Mucosa of descending colon (tissue), 3 donors: ENCODE measurements at regions not wholly inside any gene's neighbourhood (a gene's known extent, or its start where the extent isn't known, plus 50 kb on each side); places are given as distances from the start of the nearest gene placed in this dataset.

ENCODE experiments used
- ATAC-seq: fragments of 200-7000 bp; cut with Tn5 transposase; one replicate; pipeline ENCODE4 v1.9.1; 2020; ENCODE audit warnings: mild to moderate bottlenecking, moderate library complexity
- DNase-seq, 3 donors: peaks; one replicate each; pipeline ENCODE4 v3.0.0-alpha.2; 2020
- H3K36me3 ChIP-seq: fragments of 200-600 bp; one replicate; pipeline ENCODE4 v1.8.0; 2021; ENCODE audit warnings: low read depth, mild to moderate bottlenecking
- H3K4me1 ChIP-seq: fragments of 200-600 bp; one replicate; pipeline ENCODE4 v1.8.0; 2021; ENCODE audit warnings: low read depth, mild to moderate bottlenecking
- H3K4me3 ChIP-seq: fragments of 200-600 bp; one replicate; pipeline ENCODE4 v1.8.0; 2021; ENCODE audit warnings: mild to moderate bottlenecking
- H3K9me3 ChIP-seq: fragments of 200-600 bp; one replicate; pipeline ENCODE4 v1.8.0; 2021; ENCODE audit warnings: mild to moderate bottlenecking
- CTCF ChIP-seq: fragments of 200-600 bp; IDR thresholded peaks from one replicate; pipeline ENCODE4 v1.8.0; 2022; ENCODE audit warnings: antibody characterized with exemption, mild to moderate bottlenecking
- intact Hi-C, 2 donors: fragments of 100-400 bp; cut with DNase I in 1 of 2; cut with micrococcal nuclease in 1 of 2; formaldehyde crosslinking; loops; one replicate each; pipeline versions ENCODE4 v1.11.0 to v1.11.1; 2022; cut with DNase I, micrococcal nuclease
- donor health status: DM: no; HTN: no; CAD: no; lungs with moderate emphysema.
- donor health status: DM: no; HTN: no; CAD: no.
- donor health status: DM: no; HTN: yes; CAD: no.

GRCh38 chr14:71549421-71550050 lies 382.7 kb upstream of the RGS6 start:
- no peak for TF ChIP-seq CTCF
- intact Hi-C loops: no loop called here
- no peaks in the 10 kb centered on the region for H3K36me3 ChIP-seq

GRCh38 chr14:71550367-71550766 lies 381.9 kb upstream of the RGS6 start:
- Histone ChIP-seq H3K4me1 (peaks cover 21% of the 10 kb centered on the region), H3K36me3 (no peaks in the 10 kb centered on the region), H3K9me3 (no peaks in the 10 kb centered on the region), H3K4me3 (no peak overlapping the region)
- DNase-seq (no peak), ATAC-seq (no peak)
- TF ChIP-seq CTCF: no peak
- intact Hi-C loops: no loop called here

More at GRCh38 chr14:71549421-71550050, 382.7 kb upstream of the RGS6 start:
- no peaks in the 10 kb centered on the region for H3K9me3 ChIP-seq
- ATAC-seq (no peak), DNase-seq (no peak)
- no peak overlapping the region for H3K4me3 ChIP-seq
- peaks cover 13% of the 10 kb centered on the region for H3K4me1 ChIP-seq

GRCh38 chr14:71551291-71551950 lies 380.8 kb upstream of the RGS6 start:
- no peak for TF ChIP-seq CTCF
- no peaks in the 10 kb centered on the region for H3K36me3 ChIP-seq
- DNase-seq: no peak
- no peak overlapping the region for H3K4me3 ChIP-seq
- no peaks in the 10 kb centered on the region for H3K9me3 ChIP-seq
- no peak for ATAC-seq
- H3K4me1 ChIP-seq: peaks cover 25% of the 10 kb centered on the region
- intact Hi-C loops: no loop called here

- intact Hi-C loops: no loop called here
Measured at GRCh38 chr14:71552809-71553208, 379.4 kb upstream of the RGS6 start.

DNA sequence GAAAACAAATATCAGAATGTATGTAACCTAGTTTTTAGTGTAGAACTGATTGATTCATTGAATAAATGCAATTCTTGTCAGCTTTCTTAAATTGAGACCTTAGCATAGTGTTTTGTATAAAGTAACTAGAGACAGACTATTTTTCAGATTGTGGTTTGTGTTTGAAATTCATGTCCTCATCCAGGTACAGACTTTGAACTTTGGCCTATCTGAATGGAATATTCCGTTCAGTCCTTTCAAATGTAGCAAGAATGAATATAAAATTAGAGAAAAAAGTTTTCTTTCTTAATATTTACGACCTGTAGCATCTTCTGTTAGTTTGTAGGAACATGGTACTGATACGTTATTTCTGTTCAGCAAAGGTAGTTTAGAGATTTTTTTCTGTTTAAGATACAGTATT lies 378.4 kb upstream of the RGS6 start:
- no peaks in the 10 kb centered on the region for H3K9me3 ChIP-seq
- no peak for ATAC-seq
- intact Hi-C loops: no loop called here
- no peak for TF ChIP-seq CTCF
- peaks cover 31% of the 10 kb centered on the region for H3K4me1 ChIP-seq
- H3K36me3 ChIP-seq: no peaks in the 10 kb centered on the region
- DNase-seq: no peak
- no peak overlapping the region for H3K4me3 ChIP-seq

More at GRCh38 chr14:71552809-71553208, 379.4 kb upstream of the RGS6 start:
- H3K4me1 ChIP-seq: peaks cover 31% of the 10 kb centered on the region
- TF ChIP-seq CTCF: no peak
- H3K36me3 ChIP-seq: no peaks in the 10 kb centered on the region
- H3K9me3 ChIP-seq: no peaks in the 10 kb centered on the region
- DNase-seq (no peak), ATAC-seq (no peak)
- no peak overlapping the region for H3K4me3 ChIP-seq
